ENCODE measurements at regions not wholly inside any gene's neighbourhood (a gene's known extent, or its start where the extent isn't known, plus 50 kb on each side); places are given as distances from the start of the nearest gene placed in this dataset.

- no peak for TF ChIP-seq CTCF (IDR thresholded peaks at IDR 0.05; ENCODE audit: low read length)
- TF ChIP-seq EZH2phosphoT487 (IDR thresholded peaks at IDR 0.05; ENCODE audit: low read length): no peak
- TF ChIP-seq EZH2 (optimal IDR thresholded peaks at IDR 0.05; ENCODE audit: low read depth, low read length): no peak
Measured at GRCh38 chr2:195202163-195202845, 454.7 kb upstream of the SLC39A10 start.
